ENCODE measurements at regions not wholly inside any gene's neighbourhood (a gene's known extent, or its start where the extent isn't known, plus 50 kb on each side); places are given as distances from the start of the nearest gene placed in this dataset.

DNA sequence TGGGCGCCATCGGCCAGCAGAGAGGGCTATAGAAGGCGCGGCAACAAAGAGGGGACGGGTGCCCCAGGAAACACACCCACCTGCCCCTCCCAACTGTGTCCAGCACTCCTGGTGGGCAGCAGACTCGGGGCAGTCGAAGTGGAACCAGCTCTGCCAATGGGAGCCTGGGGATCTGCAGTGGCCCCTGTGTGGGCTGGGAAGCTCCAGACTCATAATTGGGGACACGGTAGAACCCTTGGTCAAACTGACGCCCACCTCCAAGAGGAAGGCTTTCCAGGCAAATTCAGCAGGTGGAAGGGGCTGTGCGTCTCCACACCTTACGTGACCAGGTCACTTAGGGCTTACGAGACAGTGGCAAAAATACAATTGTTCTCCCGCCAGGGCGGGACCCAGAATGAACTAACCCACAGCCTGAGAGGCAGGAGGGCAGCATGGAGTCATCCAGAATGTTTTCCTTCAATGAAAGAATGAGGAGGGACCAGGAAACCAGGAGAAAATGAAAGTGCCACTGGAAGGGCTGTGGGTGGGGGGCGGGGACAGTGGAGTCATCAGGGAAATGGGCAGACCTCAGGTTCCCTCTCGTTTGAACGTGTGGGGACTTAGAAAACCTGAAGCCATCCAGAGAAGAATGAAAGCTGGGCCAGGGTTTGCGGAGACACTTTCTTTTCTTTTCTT is 53.2 kb upstream of the SHANK2 start:
- Histone ChIP-seq H3K27me3 (ENCODE audit: control insufficient read depth in 3 of 3, insufficient read depth in 3 of 3, low read length in 3 of 3) (peaks cover 0 to 4% (median 0%) of the 10 kb centered on the region in 3 donors), H3K4me3 (ENCODE audit: low read depth in 1 of 3, low read length in 3 of 3) (no peak overlapping the region), H3K4me1 (ENCODE audit: control insufficient read depth in 3 of 3, insufficient read depth in 2 of 3, low read depth in 1 of 3, low read length in 2 of 3) (no peaks in the 10 kb centered on the region), H3K9me3 (ENCODE audit: control insufficient read depth in 2 of 2, insufficient read depth in 1 of 2, low read depth in 1 of 2, low read length in 1 of 2) (no peaks in the 10 kb centered on the region), H3K36me3 (ENCODE audit: control insufficient read depth in 3 of 3, insufficient read depth in 2 of 3, low read depth in 1 of 3, low read length in 3 of 3) (no peaks in the 10 kb centered on the region), H3K27ac (ENCODE audit: low read depth in 1 of 3, low read length in 2 of 3) (no peak overlapping the region)
- DNase-seq (no peak), FAIRE-seq (no peak)
- 79 to 85% (median 83%) methylated on average over 18 of the region's 18 CpGs for WGBS, 3 donors

DNA sequence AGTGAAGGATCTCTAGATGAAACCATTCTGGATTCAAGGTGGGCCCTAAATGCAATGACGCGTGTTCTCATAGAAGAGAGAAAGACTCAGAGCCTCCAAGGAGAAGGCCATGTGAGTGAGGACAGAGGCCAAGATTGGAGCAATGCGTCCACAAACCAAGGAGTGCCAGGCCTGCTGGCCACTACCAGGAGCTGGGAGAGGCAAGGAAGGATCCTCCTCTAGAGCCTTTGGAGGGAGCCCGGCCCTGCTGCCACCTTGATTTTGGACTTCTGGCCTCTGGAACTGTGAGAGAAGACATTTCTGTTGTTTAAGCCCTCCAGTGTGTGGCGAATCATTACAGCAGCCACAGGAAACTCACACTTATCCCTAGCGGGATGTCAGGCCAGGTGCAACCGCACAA is 52.7 kb upstream of the SHANK2 start:
- no peaks in the 10 kb centered on the region for H3K4me1 ChIP-seq (ENCODE audit: control insufficient read depth in 3 of 3, insufficient read depth in 2 of 3, low read depth in 1 of 3, low read length in 2 of 3)
- H3K36me3 ChIP-seq (ENCODE audit: control insufficient read depth in 3 of 3, insufficient read depth in 2 of 3, low read depth in 1 of 3, low read length in 3 of 3) = no peaks in the 10 kb centered on the region
- FAIRE-seq (no peak), DNase-seq (no peak)
- no peak overlapping the region for H3K4me3 ChIP-seq (ENCODE audit: low read depth in 1 of 3, low read length in 3 of 3)
- 94 to 97% (median 94%) methylated on average over 7 of the region's 7 CpGs for WGBS, 3 donors
- H3K9me3 ChIP-seq (ENCODE audit: control insufficient read depth in 2 of 2, insufficient read depth in 1 of 2, low read depth in 1 of 2, low read length in 1 of 2) = no peaks in the 10 kb centered on the region
- peaks cover 0 to 4% (median 0%) of the 10 kb centered on the region in 3 donors for H3K27me3 ChIP-seq (ENCODE audit: control insufficient read depth in 3 of 3, insufficient read depth in 3 of 3, low read length in 3 of 3)
- H3K27ac ChIP-seq (ENCODE audit: low read depth in 1 of 3, low read length in 2 of 3) = no peak overlapping the region

DNA sequence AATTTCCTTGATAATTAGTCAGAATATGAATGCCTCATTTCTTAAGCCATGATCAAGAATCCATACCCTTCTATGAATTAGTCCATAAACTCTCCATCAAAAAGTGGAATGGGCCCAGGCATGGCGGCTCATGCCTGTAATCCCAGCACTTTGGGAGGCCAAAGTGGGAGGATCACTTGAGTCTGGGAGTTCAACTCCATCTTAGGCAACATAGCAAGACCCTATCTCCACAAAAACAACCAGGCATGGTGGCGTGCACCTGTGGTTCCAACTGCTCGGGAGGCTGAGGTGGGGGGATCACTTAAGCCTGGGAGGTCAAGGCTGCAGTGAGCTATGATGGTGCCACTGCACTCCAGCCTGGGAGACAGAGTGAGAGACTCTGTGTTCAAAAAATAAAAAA is 52.1 kb upstream of the SHANK2 start:
- Histone ChIP-seq H3K27ac (ENCODE audit: low read depth in 1 of 3, low read length in 2 of 3) (no peak overlapping the region), H3K36me3 (ENCODE audit: control insufficient read depth in 3 of 3, insufficient read depth in 2 of 3, low read depth in 1 of 3, low read length in 3 of 3) (no peaks in the 10 kb centered on the region), H3K4me3 (ENCODE audit: low read depth in 1 of 3, low read length in 3 of 3) (no peak overlapping the region), H3K9me3 (ENCODE audit: control insufficient read depth in 2 of 2, insufficient read depth in 1 of 2, low read depth in 1 of 2, low read length in 1 of 2) (no peaks in the 10 kb centered on the region), H3K4me1 (ENCODE audit: control insufficient read depth in 3 of 3, insufficient read depth in 2 of 3, low read depth in 1 of 3, low read length in 2 of 3) (no peaks in the 10 kb centered on the region), H3K27me3 (ENCODE audit: control insufficient read depth in 3 of 3, insufficient read depth in 3 of 3, low read length in 3 of 3) (peaks cover 0 to 4% (median 0%) of the 10 kb centered on the region in 3 donors)
- 88 to 97% (median 89%) methylated on average over 3 of the region's 3 CpGs for WGBS, 3 donors
- DNase-seq (no peak), FAIRE-seq (no peak)

DNA sequence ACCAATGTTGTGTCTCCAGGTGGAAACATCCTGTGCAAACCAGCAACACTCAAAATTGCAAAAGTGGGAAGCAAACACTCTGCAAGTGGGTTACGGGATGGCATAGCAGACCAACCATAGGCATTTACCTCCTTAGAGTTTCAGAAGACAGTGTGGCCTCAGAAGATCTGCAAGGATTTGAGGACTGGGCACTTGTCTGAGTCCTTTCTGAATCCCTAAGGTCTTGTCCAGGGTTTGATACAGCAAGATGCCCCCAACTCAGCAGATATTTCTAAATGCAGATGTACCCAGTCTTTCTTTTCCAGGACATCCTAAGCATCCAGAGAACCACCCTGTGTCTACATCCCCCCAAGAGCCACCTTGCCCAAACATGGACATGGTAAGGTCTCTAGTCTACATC is 51.7 kb upstream of the SHANK2 start:
- WGBS, 3 donors = 92 to 100% (median 94%) methylated on average over 1 of the region's 1 CpG
- FAIRE-seq = no peak
- no peaks in the 10 kb centered on the region for H3K9me3 ChIP-seq (ENCODE audit: control insufficient read depth in 2 of 2, insufficient read depth in 1 of 2, low read depth in 1 of 2, low read length in 1 of 2)

DNA sequence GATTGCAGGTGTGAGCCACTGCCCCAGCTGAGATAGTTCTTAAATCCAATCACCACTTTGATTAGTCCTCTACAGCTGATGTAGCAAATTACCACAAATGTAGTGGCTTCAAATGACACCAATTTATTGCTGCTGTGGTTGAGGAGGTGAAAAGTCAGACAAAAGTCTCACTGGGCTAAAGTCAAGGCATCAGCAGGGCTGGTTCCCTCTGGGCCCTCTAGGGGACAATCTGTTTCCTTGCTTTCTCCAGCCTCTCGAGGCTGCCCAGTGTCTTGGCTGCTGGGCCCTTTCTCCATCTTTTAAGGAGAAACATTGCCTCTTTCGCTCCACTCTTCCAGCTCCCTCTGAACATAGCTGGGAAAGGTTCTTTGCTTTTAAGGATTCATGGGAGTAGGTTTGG is 50.5 kb upstream of the SHANK2 start:
- no peaks in the 10 kb centered on the region for H3K4me1 ChIP-seq (ENCODE audit: control insufficient read depth in 3 of 3, insufficient read depth in 2 of 3, low read depth in 1 of 3, low read length in 2 of 3)
- no peaks in the 10 kb centered on the region for H3K36me3 ChIP-seq (ENCODE audit: control insufficient read depth in 3 of 3, insufficient read depth in 2 of 3, low read depth in 1 of 3, low read length in 3 of 3)
- H3K4me3 ChIP-seq (ENCODE audit: low read depth in 1 of 3, low read length in 3 of 3) = no peak overlapping the region
- no peak for FAIRE-seq
- H3K27me3 ChIP-seq (ENCODE audit: control insufficient read depth in 3 of 3, insufficient read depth in 3 of 3, low read length in 3 of 3) = peaks cover 0 to 4% (median 0%) of the 10 kb centered on the region in 3 donors
- H3K27ac ChIP-seq (ENCODE audit: low read depth in 1 of 3, low read length in 2 of 3) = no peak overlapping the region
- WGBS, 3 donors = 50 to 66% (median 52%) methylated on average over 2 of the region's 2 CpGs
- no peaks in the 10 kb centered on the region for H3K9me3 ChIP-seq (ENCODE audit: control insufficient read depth in 2 of 2, insufficient read depth in 1 of 2, low read depth in 1 of 2, low read length in 1 of 2)
- peak in 1 of 2 donors; percentile 11 for DNase-seq

More for the DNA sequence above, 51.7 kb upstream of the SHANK2 start:
- H3K27ac ChIP-seq (ENCODE audit: low read depth in 1 of 3, low read length in 2 of 3) = no peak overlapping the region
- H3K4me1 ChIP-seq (ENCODE audit: control insufficient read depth in 3 of 3, insufficient read depth in 2 of 3, low read depth in 1 of 3, low read length in 2 of 3) = no peaks in the 10 kb centered on the region
- H3K36me3 ChIP-seq (ENCODE audit: control insufficient read depth in 3 of 3, insufficient read depth in 2 of 3, low read depth in 1 of 3, low read length in 3 of 3) = no peaks in the 10 kb centered on the region
- H3K4me3 ChIP-seq (ENCODE audit: low read depth in 1 of 3, low read length in 3 of 3) = no peak overlapping the region
- no peak for DNase-seq
- peaks cover 0 to 4% (median 0%) of the 10 kb centered on the region in 3 donors for H3K27me3 ChIP-seq (ENCODE audit: control insufficient read depth in 3 of 3, insufficient read depth in 3 of 3, low read length in 3 of 3)

DNA sequence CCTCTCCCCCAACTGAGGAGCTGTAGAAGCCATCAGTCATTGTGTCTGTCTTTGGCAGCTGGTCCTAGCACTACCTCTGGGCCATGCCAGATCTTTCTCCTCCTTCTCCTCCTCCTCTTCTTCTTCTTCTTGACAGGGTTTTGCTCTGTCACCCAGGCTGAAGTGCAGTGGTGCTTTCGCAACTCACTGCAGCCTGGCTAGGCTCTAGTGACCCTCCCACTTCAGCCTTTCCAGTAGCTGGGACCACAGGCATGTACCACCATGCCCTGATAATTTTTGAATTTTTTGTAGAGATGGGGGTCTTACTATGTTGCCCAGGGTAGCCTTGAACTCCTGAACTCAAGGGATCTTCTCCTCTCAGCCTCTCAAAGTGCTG is 50.1 kb upstream of the SHANK2 start:
- Histone ChIP-seq H3K9me3 (ENCODE audit: control insufficient read depth in 2 of 2, insufficient read depth in 1 of 2, low read depth in 1 of 2, low read length in 1 of 2) (no peaks in the 10 kb centered on the region), H3K4me3 (ENCODE audit: low read depth in 1 of 3, low read length in 3 of 3) (no peak overlapping the region), H3K36me3 (ENCODE audit: control insufficient read depth in 3 of 3, insufficient read depth in 2 of 3, low read depth in 1 of 3, low read length in 3 of 3) (no peaks in the 10 kb centered on the region), H3K27me3 (ENCODE audit: control insufficient read depth in 3 of 3, insufficient read depth in 3 of 3, low read length in 3 of 3) (peaks cover 0 to 4% (median 0%) of the 10 kb centered on the region in 3 donors), H3K27ac (ENCODE audit: low read depth in 1 of 3, low read length in 2 of 3) (no peak overlapping the region), H3K4me1 (ENCODE audit: control insufficient read depth in 3 of 3, insufficient read depth in 2 of 3, low read depth in 1 of 3, low read length in 2 of 3) (no peaks in the 10 kb centered on the region)
- WGBS, 3 donors = 84 to 94% (median 89%) methylated on average over 1 of the region's 1 CpG
- DNase-seq = no peak
- FAIRE-seq = no peak
